ENCODE measurements at regions not wholly inside any gene's neighbourhood (a gene's known extent, or its start where the extent isn't known, plus 50 kb on each side); places are given as distances from the start of the nearest gene placed in this dataset.

DNA sequence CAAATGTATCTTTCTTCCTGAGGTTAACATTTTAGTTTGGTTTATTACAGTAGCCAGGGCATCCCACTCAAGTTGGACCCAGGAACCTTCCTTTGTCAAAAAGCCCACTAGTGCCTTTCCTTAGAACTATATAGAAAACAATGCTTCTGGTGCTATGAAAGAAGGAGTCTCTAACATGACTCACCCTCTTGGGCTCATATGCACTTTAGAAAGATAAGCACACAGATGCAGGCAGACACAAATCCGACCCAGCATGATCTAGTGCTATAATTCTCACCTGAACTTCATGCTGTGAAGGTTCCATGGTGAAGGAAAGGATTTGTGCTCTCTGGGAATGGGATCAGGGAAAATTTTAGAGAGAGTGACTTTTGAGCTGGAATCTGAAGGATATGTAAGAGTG lies 289.4 kb downstream of the ANKRD50 start:
- intact Hi-C loops (cut with DNase I), result no loop called here
- TF ChIP-seq POLR2A (IDR thresholded peaks at IDR 0.05) (no peak), EP300 (IDR thresholded peaks at IDR 0.05) (no peak), POLR2AphosphoS5 (IDR thresholded peaks at IDR 0.05) (no peak)
- TF ChIP-seq, protein P1, sequence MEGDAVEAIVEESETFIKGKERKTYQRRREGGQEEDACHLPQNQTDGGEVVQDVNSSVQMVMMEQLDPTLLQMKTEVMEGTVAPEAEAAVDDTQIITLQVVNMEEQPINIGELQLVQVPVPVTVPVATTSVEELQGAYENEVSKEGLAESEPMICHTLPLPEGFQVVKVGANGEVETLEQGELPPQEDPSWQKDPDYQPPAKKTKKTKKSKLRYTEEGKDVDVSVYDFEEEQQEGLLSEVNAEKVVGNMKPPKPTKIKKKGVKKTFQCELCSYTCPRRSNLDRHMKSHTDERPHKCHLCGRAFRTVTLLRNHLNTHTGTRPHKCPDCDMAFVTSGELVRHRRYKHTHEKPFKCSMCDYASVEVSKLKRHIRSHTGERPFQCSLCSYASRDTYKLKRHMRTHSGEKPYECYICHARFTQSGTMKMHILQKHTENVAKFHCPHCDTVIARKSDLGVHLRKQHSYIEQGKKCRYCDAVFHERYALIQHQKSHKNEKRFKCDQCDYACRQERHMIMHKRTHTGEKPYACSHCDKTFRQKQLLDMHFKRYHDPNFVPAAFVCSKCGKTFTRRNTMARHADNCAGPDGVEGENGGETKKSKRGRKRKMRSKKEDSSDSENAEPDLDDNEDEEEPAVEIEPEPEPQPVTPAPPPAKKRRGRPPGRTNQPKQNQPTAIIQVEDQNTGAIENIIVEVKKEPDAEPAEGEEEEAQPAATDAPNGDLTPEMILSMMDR (IDR thresholded peaks at IDR 0.05), result no peak

DNA sequence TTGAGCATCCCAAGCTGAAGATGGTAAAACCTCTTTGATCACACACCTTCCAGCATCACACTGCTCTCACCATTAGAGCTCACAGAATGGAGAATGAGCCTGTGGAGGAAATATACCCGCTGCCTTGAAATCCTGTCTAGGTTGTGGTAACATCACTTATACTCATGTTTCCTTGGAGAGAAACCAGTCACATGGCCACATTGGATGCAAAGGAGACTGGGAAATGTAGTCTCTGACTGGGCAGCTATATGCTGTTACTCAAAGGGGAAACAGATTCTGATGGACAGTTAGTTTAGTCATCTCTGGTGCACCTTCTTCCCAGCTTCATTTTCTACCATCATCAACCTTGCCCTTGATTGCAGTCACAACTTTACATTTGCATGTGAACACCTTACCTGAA lies 286.3 kb downstream of the ANKRD50 start:
- no peak for TF ChIP-seq EP300 (IDR thresholded peaks at IDR 0.05)
- TF ChIP-seq, protein P1 (IDR thresholded peaks at IDR 0.05), result no peak
- no peak for TF ChIP-seq POLR2AphosphoS5 (IDR thresholded peaks at IDR 0.05)
- no peak for TF ChIP-seq POLR2A (IDR thresholded peaks at IDR 0.05)
- 0% methylated on average over 1 of the region's 1 CpG for WGBS, 2 donors
- intact Hi-C loops (cut with DNase I), result no loop called here

More for the DNA sequence above, 289.4 kb downstream of the ANKRD50 start:
- Histone ChIP-seq H3K4me3 (no peak overlapping the region), H3K27ac (no peak overlapping the region), H3K9me3 (no peaks in the 10 kb centered on the region), H3K36me3 (no peaks in the 10 kb centered on the region), H3K4me1 (peaks cover 0 to 5% (median 2%) of the 10 kb centered on the region in 4 donors), H3K27me3 (no peaks in the 10 kb centered on the region)
- DNase-seq, result no peak
- 65 to 79% methylated on average over 1 of the region's 1 CpG for WGBS, 2 donors

DNA sequence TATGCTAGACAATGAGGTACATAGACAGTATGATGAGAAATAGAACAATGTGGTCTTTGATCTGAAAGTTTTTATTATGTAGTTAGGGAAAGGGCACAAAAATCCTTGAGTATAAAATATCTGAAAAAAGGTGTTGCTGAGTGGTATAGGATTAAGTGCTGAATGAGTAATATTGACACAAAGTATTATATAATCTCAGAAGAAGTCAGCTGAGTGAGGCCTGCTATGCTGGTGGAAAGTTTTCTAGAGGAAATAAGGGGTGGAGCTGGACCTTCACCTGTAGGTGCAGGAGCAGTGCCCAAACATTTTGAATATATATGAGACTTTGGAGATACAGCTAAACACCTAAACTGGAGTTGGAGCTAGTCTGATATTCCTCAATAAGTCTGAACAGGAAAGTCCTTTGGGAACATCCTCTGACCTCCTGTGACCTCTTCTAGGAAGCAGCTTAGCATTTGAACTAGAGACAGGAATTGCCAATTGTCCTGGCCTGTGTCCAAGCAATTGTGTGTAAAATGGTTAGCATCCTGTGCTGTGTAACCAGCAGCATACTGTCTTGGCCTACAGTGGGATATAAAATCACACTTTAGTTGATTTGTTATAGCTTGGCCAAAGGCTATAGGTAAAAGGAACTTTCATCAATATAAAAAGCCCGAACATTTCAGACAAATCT lies 285.3 kb downstream of the ANKRD50 start:
- 63 to 83% methylated on average over 1 of the region's 1 CpG for WGBS, 2 donors
- Histone ChIP-seq H3K27me3 (no peaks in the 10 kb centered on the region), H3K27ac (no peak overlapping the region), H3K4me3 (no peak overlapping the region), H3K4me1 (peaks cover 0 to 5% (median 2%) of the 10 kb centered on the region in 4 donors), H3K9me3 (no peaks in the 10 kb centered on the region), H3K36me3 (no peaks in the 10 kb centered on the region)
- intact Hi-C loops (cut with DNase I), result no loop called here
- DNase-seq, result no peak
- TF ChIP-seq, protein P1 (IDR thresholded peaks at IDR 0.05), result no peak

More for the DNA sequence above, 286.3 kb downstream of the ANKRD50 start:
- DNase-seq, result no peak
- Histone ChIP-seq H3K27ac (no peak overlapping the region), H3K27me3 (no peaks in the 10 kb centered on the region), H3K36me3 (no peaks in the 10 kb centered on the region), H3K4me1 (peaks cover 0 to 5% (median 2%) of the 10 kb centered on the region in 4 donors), H3K9me3 (no peaks in the 10 kb centered on the region), H3K4me3 (no peak overlapping the region)

DNA sequence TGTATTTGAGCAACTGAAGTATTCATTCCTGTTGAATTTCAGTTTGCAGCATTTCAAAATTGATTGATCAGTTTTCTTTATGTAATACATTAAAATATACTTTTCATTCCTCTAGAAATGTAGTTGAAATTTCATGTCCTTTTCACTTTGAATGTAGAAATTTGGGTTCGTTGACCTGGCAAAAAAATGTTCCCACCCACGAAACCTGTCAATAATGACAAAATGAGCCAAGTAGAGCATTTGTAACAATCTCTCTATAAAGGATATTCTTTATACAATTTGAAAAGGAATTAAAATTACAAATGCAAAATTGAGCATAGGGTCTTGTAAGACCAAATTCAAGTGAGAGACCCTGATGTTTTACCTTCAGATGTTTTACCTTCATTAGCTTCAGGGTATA lies 283.9 kb downstream of the ANKRD50 start:
- TF ChIP-seq POLR2AphosphoS5 (IDR thresholded peaks at IDR 0.05) (no peak), POLR2A (IDR thresholded peaks at IDR 0.05) (no peak), EP300 (IDR thresholded peaks at IDR 0.05) (no peak)
- TF ChIP-seq, protein P1 (IDR thresholded peaks at IDR 0.05), result no peak
- Histone ChIP-seq H3K27me3 (no peaks in the 10 kb centered on the region), H3K27ac (no peak overlapping the region), H3K4me3 (no peak overlapping the region), H3K4me1 (peaks cover 0 to 5% (median 2%) of the 10 kb centered on the region in 4 donors), H3K9me3 (no peaks in the 10 kb centered on the region), H3K36me3 (no peaks in the 10 kb centered on the region)
- WGBS, 2 donors, result 90 to 92% methylated on average over 2 of the region's 2 CpGs
- no peak for DNase-seq
- intact Hi-C loops (cut with DNase I), result no loop called here

DNA sequence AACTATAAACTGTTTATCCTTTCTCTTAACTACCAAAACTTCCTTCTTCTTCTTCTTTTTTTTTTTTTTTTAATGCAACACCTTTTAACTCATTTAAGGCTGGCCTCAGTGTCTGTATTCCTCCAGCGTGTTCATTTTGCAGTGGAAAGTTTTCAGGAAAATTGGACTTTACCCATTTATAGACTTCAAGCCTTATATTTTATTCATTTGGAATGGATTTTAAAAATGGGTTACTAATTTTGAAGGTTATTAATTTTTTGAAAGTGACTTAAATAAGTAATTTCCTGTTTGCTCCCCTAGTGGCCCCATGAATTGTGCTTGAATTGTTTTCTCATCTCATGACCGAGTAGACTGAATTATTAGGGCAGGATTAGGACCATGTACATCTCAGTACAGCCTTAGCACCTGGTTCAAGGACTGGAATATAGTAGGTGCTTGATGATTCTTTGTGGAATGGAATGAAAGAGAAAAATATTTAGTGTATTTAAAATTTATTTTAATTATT lies 282.7 kb downstream of the ANKRD50 start:
- H3K4me3 ChIP-seq, result no peak overlapping the region
- 26 to 56% methylated on average over 2 of the region's 2 CpGs for WGBS, 2 donors
- H3K9me3 ChIP-seq, result no peaks in the 10 kb centered on the region
- H3K27me3 ChIP-seq, result no peaks in the 10 kb centered on the region
- no peaks in the 10 kb centered on the region for H3K36me3 ChIP-seq
- H3K27ac ChIP-seq, result no peak overlapping the region
- intact Hi-C loops (cut with DNase I), result no loop called here
- peaks cover 0 to 5% (median 2%) of the 10 kb centered on the region in 4 donors for H3K4me1 ChIP-seq
- TF ChIP-seq POLR2AphosphoS5 (IDR thresholded peaks at IDR 0.05) (no peak), POLR2A (IDR thresholded peaks at IDR 0.05) (no peak), EP300 (IDR thresholded peaks at IDR 0.05) (no peak)
- TF ChIP-seq, protein P1 (IDR thresholded peaks at IDR 0.05), result no peak
- DNase-seq, result no peak

Measured in sigmoid colon (tissue), 6 donors.